ENCODE measurements at regions not wholly inside any gene's neighbourhood (a gene's known extent, or its start where the extent isn't known, plus 50 kb on each side); places are given as distances from the start of the nearest gene placed in this dataset.
"Not testable (repeated sequence)": the region's sequence is repeated elsewhere in the genome, so short reads cannot be mapped to it uniquely, and the experiment has no call there.

DNA sequence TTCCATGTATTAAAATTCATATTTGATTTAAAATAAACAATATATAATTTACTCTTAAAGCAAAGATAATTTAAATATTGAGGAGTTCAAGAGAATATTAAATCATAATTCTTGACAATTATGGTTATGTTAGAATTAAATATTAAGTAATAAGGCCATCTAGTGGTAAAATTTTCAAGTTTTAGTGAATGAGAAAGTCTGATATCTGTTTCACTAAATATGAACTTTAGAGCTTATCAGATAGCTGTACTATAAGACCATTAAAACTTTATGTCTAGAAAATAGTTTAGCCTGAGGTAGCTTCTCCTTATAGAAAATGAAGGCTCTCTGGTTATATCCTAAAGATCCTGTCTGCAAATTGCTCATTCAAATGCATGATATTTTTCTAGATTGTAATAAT lies 152.1 kb upstream of the PRSS12 start:
- not testable (repeated sequence) for DNase-seq (ENCODE audit: low spot score)

DNA sequence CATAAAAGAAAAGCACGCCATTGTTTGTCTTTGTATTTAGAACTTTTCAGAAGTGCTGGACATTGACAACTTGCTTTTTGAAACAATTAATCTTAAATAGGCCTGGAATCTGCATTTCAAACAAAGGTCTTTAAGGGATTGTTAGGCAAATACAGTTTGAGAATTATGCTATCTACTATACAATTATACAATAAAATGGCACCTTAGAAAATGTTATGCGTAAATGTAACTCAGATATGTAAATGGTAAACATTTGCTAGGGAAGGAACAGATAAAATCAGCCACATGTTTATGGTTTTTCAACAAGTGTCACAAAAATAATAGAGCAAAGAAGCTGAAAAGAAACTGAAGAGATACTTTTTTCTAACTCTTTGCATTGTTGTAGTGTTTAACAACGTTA lies 152.7 kb upstream of the PRSS12 start:
- not testable (repeated sequence) for DNase-seq (ENCODE audit: low spot score)

DNA sequence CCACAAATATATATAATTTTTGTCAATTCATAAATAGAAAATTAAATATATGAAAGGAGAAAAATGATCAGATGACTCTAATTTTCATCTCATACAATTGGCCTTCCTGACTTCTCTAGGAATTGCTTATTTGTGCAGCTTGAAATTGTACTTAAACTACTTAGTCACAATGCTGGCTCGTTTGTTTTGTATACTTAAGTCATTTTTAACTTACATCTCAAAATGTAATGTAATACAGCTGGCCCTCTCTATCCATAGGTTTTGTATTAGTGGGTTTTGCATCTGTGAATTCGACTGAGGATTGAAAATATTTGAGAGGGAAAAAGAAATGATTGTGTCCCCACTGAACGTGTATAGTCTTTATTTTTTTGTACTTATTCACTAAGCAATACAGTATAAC lies 160.1 kb upstream of the PRSS12 start:
- not testable (repeated sequence) for DNase-seq (ENCODE audit: low spot score)

DNA sequence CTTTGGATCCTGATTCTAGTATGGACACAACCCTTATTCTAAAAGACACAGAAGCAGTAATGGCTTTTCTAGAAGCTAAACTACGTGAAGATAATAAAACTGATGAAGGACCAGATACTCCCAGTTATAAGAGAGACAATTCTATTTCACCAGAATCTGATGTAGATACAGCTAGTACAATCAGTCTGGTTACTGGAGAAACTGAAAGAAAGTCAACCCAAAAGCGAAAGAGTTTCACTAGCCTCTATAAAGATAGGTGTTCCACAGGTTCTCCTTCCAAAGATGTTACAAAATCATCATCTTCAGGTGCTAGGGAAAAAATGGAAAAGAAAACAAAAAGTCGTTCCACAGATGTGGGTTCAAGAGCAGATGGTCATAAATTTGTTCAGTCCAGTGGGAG lies 161.5 kb upstream of the PRSS12 start:
- not testable (repeated sequence) for DNase-seq (ENCODE audit: low spot score)

DNA sequence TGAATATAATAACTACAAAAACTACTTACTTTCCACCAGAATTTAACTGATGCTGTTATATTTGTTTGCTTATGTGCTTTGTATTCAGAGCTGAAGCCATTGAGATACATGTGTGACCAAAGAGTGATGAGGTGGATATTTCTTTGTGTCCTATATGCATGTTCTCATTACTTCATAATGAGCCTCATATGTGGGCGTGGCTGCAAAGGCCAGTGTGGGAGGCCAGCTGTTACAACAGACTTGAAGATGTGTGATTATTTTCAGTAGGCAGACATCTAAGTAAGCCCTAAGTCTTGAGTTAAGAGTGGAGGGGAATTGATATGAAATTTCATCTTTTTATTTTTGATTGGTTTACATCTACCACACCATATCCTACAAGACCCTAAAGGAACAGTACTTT lies 163.3 kb upstream of the PRSS12 start:
- not testable (repeated sequence) for DNase-seq (ENCODE audit: low spot score)

DNA sequence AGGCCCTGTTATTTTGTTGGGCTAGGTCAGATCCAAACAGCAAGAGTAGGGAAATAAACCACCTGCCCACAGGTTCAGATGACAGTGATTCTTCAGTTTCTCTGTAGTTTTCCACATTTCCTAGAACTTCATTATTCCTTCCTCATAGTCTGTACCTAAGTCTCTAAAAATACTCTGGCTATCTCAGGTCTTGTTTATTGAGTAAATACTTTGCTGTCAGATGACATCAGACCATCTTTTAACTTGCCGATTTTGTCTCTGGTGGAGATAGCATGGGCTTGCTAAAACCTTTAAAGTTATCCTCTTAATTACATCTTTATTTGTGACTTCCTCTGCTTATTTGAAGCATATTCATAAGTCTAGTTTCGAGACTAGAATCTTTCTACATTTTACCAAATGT lies 155.1 kb upstream of the METTL14 start:
- DNase-seq (ENCODE audit: low spot score): not testable (repeated sequence)

DNA sequence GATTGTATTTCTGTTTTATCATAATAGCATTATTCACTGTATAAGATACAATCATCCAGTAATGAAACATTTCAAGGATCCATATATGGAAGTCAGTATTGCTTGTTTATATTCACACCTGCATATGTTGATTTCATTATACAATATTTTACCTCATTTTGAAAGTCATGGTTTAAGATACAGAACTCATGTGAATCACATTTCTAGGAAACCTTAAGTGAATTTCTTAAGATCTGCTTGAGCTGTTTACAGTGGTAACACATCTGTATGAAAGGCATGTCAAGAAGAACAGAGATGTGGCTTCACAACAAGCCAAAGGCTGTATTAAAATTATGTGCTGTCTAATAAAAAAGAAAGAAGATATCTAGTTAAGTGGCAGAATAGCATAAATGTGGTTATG lies 153.2 kb upstream of the METTL14 start:
- DNase-seq (ENCODE audit: low spot score): not testable (repeated sequence)

DNA sequence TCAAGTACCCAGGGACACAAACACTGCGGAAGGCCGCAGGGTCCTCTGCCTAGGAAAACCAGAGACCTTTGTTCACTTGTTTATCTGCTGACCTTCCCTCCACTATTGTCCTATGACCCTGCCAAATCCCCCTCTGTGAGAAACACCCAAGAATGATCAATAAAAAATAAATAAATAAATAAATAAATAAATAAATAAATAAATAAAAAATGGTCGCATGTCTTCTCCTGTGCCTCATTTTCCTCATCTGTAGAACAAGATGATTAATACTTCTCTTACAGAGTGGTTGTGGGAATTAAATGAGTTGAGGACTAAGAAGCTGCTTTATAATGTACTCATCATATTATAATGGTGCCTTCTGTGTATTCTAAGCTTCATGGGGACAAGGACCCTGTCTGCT lies 149.4 kb upstream of the METTL14 start:
- DNase-seq (ENCODE audit: low spot score): not testable (repeated sequence)

DNA sequence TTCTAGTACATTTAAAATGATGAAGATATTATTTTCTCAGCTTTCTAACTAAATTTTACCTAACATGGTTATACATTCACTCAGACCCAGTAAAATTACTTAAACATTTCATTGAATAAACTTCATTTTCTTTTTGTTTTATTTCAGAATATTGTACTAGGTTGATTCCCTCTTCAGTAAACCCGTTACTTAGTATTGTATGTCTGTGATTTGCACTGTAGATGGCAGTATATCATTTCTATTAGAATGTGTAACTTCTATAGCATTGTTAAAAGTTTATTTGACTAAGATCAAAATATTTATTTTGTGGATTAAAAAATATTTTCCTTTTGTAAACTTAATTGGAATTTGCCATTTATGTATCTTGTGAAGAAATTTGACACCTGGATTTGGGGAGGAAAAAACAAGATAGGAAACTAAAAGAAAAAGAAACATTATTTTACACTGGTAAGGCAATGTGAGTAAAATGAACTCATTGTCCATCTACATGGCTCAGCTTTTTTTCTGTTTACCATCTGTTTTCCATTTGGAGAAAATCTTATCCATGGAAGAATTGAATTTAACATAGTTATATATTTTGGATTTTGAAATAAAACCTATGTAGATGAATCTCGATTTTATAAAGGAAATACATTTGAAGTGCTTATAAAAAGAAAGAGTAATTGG lies 145.6 kb upstream of the METTL14 start:
- DNase-seq (ENCODE audit: low spot score): peak; percentile 3

DNA sequence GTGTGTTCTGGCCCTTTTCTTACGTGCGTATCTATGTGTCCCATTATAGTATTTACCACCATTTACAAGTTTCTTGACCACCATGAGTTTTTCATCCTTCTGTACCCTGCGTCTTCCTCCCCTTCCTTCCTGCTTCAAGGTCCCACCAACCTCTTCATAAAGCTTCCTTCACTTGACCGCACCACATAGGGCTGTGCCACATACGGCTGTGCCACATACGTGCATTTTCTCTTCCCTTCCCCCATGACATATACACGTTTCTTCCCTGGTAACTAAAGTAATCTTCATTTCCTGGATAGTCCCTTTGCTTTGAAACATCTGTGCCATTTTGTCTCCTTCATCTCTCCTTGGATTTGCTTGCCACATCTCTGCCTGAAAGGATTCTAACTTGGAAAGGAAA lies 128.6 kb upstream of the METTL14 start:
- DNase-seq (ENCODE audit: low spot score): not testable (repeated sequence)

DNA sequence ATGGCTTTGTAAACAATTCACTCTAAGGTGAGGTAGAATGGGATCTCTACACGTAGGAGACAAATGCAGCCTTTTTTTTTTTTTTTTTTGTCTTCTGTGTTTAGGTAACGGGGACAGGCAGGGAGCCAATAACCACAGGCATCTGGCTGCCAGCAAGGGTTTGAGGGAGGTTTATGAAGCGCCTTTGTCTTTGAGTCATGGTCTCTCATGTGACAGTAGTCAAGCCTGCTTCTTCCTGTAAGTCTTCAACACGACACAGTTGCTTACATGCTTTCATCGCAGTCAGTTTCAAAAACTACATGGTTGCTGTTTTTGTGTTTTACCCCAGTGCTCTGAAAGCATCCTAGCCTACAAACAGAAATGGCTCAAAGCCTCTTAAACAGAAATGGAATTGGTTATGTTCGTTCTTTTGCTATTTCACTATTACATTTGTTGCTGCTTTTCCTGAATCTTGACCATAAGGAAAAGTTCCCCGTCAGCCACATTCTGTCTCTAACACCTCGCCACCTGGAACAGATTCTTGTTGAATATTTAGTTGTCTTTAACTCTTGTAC lies 127.8 kb upstream of the METTL14 start:
- DNase-seq (ENCODE audit: low spot score): no peak

DNA sequence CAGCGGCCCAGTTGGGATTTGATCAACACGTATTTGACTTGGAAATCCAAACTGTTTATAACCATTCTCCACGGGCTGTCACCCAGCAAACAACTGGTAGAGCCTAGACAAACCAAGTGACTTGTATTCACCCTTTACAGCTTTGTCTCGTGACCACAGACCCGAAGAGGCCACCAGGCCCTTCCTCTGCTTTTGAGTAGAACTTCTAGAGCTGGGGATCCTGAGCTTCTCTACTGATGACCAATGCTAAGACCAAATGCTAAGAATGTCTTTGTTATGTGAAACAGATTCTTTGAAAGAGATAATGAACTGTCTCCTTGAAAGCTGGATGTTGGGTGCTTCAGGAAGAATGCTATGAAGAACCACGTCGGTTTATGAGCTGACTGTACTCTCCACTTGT lies 127.0 kb upstream of the METTL14 start:
- not testable (repeated sequence) for DNase-seq (ENCODE audit: low spot score)

DNA sequence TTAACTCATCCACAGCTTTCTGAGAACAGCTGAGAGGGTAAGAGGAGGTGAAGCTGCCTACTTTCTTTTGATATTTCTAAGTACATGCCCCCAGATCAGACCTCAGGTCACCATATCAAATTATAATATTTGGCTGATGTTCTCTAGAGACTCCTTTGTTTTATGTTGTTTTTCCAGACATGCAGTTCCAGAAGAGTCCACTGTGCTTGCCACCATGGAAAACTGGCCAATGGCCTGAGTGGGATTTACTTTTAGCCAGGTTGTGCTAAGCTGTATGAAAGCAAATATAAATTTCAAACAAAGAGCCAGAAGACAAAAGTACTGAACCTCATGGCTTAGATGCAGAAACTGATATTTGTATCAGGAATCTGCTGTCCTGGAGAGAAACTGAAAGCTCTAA lies 123.6 kb upstream of the METTL14 start:
- not testable (repeated sequence) for DNase-seq (ENCODE audit: low spot score)

DNA sequence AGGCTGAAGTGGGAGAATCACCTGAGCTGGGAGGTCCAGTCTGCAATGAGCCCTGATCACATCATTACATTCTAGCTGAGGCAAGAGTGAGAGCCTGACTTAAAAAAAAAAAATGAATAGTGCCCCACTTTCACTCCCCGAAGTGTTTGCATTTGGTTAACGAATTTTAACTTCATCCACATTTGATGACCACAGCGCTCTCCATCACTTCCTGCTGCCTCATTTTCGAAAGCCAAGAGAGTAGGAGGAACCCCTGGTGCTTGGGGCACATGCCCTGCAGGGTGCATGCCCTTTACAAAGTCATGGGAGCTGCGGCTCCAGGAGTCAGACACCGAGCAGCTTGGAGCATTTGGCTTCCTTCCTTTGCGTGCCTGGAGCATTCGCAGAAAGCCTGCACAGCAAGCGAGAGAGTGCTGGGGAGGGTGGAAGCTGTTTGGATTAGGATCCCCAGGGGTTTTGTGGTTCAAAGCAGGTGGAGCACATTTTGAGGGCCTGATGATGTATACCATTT lies 119.1 kb upstream of the METTL14 start:
- not testable (repeated sequence) for DNase-seq (ENCODE audit: low spot score)

DNA sequence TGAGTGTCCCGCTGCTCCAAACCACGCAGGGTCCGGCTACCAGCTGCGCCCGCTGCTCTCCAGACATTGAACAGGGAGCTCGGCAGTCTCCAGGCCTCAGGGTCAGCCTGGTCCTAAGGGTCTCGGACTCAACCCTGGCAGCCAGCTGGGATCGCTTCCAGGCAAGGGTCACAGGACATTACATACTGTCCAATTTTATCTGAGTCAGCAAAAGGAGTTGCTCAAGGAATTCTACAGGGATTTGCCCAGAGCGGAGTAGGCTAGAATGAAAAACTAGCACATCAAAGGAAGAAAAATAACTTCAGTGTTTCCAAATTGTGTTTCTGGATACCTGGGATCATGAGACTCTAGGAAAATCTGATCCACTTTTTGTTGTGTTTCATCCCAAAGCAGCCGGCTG lies 112.2 kb upstream of the METTL14 start:
- not testable (repeated sequence) for DNase-seq (ENCODE audit: low spot score)

DNA sequence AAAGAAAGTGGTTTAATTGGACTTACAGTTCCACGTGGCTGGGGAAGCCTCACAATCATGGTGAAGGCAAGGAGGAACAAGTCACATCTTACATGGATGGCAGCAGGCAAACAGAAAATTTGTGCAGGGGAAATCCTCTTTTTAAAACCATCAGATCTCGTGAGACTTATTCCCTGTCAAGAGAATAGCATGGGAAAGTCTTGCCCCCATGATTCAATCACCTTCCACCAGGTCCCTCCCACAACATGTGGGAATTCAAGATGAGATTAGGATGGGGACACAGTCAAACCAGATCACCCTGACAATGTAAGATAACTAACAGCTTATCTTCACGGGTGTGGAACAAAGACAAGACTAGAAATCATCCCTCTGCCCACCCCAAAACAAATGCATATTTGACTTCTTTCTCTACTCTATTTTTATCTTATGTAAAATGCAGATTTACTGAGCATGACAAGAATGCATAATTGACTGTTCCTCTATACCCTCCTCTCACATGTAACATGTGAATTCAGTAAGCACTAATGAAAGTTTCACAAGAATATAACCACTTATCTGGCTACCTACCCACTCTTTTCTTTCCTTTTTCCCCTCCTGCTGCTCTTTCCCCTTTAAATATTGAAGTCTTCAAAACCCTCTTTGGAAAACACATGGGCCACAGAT lies 110.8 kb upstream of the METTL14 start:
- DNase-seq (ENCODE audit: low spot score): not testable (repeated sequence)

DNA sequence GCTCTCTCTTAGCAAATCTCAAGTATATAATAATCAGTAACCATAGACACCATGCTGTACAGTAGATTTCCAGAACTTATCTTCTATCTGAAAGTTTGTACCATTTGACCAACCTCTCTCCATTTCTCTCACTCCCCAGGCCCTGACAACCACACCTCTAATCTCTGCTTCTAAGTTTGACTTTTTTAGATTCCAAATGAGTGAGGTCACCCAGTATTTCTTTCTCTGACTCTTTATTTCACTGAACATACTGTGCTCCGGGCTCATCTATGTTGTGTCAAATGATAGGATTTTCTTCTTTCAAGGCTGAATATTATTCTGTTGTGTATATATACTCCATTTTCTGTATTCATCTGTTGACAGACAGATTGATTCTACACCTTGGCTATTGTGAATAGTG lies 110.1 kb upstream of the METTL14 start:
- not testable (repeated sequence) for DNase-seq (ENCODE audit: low spot score)

DNA sequence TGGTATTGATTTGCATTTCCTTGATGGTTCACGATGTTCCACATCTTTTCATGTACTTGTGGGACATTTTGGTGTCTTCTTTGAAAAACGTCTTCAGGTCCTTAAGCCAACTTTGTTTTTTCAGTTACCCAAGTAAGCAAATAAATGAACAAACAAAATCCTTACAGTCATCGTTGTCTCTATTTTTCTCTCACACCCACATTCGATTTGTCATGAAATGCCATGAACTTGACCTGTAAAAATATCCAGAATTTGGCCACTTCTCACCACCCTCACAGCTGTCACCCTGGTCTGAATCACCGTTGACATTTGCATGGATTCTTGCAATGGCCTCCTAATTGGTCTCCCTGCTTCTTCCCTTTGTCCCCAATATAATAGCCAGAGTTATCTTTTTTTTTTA lies 109.5 kb upstream of the METTL14 start:
- DNase-seq (ENCODE audit: low spot score): not testable (repeated sequence)

DNA sequence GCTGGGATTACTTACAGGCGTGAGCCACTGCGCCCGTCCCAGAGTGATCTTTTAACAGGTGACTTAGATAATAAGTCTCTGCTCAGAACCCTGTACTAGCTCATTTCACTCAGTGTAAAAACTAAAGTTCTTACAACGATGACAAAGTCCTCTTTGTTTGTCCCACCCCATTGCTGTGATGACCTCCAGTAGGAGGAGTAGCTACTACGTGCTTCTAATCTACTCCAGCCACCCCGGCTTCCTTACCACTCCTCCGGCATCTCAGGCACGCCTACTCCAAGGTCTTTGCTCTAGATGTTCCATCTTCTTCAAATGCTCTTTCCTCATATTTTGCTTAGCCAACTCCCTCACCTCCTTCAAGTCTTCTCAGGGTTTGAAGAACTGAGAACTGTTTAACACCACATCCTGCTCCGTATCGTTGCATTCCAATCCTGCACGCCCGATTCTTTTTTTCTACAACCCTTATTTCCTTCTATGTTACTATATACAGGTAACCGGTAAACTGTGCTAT lies 108.4 kb upstream of the METTL14 start:
- not testable (repeated sequence) for DNase-seq (ENCODE audit: low spot score)

DNA sequence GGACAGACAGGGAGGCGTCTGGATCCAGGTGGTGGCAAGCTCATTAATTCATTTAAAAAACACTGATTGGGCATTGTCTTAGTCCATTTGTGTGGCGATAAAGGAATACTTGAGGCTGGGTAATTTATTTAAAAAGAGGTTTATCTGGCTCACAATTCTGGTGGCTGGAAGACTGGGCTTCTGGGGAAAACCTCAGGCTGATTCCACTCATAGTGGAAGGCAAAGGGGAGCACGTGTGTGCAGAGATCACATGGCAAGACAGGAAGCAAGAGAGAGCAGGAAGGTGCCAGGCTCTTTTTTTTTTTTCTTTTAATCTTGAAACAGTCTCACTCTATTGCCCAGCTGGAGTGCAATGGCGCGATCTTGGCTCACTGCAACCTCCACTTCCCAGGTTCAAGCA lies 100.2 kb upstream of the METTL14 start:
- no peak for DNase-seq (ENCODE audit: low spot score)

DNA sequence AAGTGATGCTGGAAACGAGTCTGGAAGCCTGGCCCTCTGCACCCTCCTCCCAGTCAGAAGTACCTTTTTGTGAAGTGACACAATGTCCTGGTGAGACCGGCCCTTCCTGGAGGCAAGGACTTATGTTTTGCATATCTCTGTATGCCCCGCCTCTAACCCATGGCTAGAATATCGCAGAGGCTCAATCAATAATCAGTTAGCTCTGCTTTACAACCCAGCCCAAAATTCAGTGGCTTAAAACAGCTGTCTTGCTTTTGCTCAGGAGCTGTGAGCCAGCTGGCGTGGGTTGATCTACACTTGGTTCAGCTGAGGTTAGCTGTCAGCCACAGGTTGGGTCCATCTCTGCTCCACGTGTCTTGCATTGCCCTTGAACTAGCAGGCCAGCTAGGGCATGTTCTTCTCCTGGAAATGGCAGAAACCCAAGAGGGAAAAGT lies 98.8 kb upstream of the METTL14 start:
- DNase-seq (ENCODE audit: low spot score): no peak

DNA sequence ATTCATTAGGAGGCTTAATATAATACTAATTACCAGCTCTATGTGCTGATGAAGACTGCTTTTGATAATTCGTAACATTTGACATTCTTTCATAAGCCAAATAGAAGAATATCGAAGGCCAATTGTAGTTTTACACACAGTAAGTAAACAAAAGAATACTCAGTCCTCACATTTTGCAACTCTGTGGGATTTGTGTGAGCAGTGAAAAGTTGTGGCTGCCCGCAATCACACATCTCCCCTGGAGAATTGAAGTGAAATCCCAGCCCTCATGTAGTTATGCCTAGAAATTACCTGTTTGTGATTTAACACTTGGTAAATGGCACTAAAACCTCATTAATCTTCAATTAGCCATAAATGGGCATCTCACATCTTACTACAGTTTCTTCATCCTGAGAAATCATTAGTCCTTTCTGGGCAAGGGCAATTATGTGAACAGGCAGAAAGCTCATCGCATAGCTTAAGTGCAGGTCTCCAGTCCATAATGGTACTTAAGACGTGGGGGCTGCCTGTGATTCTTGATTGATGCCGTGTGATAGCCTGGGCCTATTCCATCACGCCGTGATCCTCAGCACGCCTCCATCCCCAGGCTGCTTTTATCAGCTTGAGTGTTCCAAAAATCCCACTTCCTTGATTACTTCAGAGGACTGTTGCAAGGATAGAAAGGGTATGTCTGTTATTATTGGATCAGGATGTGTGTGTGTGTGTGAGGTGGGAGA lies 97.9 kb upstream of the METTL14 start:
- DNase-seq (ENCODE audit: low spot score): no peak

All from globus pallidus (tissue), 1 donor.